ENCODE measurements at regions not wholly inside any gene's neighbourhood (a gene's known extent, or its start where the extent isn't known, plus 50 kb on each side); places are given as distances from the start of the nearest gene placed in this dataset.
"Not testable (repeated sequence)": the region's sequence is repeated elsewhere in the genome, so short reads cannot be mapped to it uniquely, and the experiment has no call there.

DNA sequence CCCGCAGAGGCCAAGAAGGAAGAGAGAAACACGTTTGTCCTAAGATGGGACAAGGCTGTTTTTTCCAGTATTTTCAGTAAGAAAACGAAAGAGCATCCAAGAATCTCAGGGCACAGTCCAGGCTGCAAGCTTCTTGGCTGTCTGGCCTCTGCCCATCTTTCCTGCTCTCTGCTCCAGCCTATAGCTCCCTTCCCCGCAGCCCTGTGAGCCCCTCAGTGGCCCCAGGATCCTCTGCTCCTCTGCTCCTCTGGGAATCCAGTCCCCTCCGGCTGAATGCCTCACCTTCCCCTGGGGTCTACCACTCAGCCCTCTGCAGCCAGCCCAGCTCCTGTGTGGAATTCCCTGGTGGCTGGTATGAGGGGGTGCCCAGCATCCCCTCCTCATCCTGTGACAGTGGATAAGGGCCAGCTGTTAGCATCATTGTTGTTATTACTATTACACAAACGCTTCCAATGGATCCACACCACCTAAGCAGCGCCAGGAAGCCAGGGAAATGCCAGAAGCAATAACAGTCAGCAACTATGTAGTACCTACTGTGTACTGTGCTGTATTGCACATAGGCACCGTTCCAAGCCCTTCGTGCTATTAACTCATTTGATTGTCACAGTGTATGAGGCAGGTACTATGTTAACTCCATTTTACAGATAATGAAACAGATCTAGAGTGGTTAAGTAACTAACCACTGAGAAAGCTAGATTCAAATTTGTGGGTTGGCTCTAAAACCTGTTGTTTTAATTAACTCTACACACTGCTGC lies 60.3 kb upstream of the PTPN1 start:
- DNase-seq (ENCODE audit: low spot score) = no peak

DNA sequence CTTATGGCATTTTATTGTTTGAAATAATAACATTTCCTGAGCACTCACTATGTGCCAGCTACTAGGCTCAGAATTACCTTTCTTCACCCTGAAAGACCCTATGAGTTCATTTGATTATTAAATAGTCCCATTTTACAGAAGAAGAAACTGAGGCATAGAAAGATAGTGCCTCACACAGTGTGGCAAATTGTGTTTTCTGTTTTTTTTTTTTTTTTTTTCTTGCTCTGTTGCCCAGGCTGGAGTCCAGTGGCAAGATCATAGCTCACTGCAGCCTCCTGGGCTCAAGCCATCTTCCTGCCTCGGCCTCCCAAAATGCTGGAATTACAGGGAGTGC lies 59.7 kb upstream of the PTPN1 start:
- DNase-seq (ENCODE audit: low spot score) = no peak

DNA sequence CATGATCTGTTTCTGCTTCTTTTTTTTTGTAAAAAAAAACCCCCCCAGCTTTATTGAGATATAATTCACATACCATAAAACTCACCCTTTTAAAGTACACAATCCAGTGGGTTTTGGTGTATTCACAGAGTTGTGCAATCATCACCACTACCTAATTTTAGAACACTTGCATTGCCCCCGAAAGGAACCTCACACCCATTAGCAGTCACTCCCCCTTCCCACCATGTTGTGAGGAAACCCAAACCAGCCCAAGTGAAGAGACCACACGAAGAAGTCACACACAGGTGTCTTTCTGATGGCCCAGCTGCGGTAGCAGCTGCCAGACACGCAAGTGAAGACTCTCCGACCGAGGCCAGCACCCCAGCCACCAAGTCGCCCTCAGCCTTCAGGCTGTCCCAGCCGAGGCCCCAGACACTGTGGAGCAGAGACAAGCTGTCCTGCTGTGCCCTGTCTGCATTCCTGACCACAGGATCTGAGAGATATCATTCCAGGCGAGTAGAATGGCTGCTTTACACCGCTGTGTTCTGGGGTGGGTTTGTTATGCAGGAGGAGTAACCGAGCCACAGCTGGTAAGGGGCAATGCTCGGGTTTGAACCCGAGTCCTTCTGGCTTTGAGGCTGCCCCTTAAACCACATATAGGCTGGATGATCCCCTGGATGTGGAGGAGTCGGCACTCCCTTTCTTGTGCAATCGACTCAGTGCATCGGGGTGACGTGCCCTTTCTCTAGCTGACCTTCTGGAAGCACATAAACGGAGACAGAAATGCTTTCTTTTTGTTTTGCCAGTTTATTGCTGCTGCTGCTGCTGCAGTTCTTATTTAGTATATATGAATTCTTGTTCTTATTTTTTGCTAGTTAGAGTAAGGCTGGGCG lies 59.1 kb upstream of the PTPN1 start:
- peak; percentile 89 for DNase-seq (ENCODE audit: low spot score)

DNA sequence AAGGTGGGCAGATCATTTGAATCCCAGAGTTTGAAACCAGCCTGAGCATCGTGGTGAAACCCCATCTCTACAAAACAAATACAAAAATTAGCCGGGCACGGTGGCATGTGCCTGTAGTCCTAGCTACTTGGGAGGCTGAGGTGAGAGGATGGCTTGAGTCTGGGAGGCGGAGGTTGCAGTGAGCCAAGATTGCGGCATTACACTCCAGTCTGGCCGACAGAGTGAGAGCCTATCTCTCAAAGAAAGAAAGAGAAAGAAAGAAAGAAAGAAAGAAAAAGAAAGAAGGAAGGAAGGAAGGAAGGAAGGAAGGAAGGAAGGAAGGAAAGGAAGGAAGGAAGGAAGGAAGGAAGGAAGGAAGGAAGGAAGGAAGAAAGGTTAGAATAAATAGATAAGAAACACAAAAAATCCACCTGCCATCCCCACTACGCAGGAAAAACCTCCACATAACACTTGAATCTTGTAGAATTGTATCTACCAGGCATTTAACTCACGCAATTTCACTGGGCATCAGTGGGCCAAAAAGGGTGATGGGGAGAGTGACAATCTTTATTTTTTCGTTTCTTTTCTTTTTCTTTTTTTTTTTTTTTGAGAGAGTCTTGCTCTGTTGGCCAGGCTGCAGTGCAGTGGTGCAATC lies 58.3 kb upstream of the PTPN1 start:
- not testable (repeated sequence) for DNase-seq (ENCODE audit: low spot score)

DNA sequence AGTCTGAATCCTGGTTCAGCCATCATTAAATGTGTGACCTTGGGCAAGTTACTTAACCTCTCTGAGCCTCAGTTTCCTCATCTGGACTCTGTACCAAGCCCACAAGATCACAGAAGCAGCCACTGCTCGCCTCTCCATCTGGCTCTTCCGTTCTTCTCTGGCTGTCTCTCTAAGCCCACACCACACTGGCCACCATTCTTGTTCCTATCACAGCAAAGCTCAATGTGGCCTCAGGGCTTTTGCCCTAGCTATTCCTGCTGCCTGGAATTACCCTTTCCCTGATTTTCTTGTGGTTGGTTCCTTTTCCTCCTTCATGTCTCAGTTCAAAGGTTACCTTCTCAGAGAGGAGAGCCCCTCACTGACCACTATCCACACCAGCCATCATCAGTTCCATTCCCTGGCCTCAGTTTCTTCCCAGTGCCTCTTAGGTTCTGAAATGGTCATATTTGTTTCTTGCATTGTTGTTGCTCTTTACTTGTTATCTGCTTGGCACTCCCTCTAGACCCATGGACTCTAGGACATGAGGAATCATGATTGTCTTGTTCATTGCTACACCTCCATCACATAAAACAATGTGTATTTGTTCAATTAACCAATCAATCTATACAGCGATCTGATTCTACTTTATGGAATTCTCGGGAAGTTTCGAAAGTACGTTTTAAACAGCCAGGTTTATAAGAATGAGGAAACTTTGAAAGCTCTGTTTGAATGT lies 56.5 kb upstream of the PTPN1 start:
- no peak for DNase-seq (ENCODE audit: low spot score)

DNA sequence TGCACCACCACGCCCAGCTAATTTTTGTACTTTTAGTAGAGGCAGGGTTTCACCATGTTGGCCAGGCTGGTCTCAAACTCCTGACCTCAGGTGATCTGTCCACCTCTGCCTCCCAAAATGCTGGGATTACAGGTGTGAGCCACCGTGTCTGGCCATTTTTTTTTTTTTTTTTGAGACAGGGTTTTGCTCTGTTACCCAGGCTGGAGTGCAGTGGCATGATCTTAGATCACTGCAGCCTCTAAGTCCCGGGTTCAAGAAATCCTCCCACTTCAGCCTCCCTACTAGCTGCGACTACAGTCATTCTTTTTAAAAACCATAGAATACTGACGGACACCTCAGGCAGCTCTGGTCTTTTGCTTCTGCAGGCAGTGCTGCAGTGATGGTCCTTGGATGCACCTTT lies 54.9 kb upstream of the PTPN1 start:
- not testable (repeated sequence) for DNase-seq (ENCODE audit: low spot score)

DNA sequence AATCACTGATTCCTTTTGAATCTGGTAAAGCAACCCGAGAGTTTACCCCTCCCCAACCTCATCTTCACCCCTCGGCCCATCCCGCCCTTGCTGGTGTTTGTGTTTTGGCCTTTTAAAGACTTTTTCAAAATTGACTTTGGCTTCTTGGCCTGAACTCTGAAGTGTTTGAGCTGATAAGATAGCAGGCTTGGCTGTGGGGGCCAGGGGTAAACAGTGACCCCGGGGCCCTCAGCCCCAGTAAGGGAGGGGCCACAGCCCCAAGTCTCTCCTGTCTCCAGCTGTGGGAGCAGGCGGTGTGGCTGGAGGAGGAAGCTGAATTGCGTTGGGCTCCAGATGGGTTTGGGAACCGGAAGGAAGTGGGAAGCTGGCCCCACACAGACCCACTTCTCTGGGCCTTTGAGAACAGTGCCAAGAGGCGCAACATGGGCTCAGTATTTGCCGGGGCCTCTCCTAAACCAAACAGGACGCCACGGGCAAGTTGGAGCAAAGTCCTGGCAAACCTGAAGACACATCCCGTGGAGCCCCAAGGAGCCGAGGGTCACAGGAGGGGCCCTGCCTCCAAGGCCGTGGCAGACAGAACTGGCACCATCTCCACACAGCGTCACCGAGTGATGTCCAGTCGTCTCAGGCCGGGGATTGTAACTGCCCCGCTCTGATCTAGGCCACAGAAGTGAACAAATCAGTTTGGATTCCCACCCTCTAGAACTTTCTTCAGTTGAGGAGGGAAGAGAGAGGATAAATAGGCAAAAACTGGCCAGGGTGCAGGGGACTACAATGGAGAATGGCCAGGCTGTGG lies 54.3 kb upstream of the PTPN1 start:
- DNase-seq (ENCODE audit: low spot score) = no peak

DNA sequence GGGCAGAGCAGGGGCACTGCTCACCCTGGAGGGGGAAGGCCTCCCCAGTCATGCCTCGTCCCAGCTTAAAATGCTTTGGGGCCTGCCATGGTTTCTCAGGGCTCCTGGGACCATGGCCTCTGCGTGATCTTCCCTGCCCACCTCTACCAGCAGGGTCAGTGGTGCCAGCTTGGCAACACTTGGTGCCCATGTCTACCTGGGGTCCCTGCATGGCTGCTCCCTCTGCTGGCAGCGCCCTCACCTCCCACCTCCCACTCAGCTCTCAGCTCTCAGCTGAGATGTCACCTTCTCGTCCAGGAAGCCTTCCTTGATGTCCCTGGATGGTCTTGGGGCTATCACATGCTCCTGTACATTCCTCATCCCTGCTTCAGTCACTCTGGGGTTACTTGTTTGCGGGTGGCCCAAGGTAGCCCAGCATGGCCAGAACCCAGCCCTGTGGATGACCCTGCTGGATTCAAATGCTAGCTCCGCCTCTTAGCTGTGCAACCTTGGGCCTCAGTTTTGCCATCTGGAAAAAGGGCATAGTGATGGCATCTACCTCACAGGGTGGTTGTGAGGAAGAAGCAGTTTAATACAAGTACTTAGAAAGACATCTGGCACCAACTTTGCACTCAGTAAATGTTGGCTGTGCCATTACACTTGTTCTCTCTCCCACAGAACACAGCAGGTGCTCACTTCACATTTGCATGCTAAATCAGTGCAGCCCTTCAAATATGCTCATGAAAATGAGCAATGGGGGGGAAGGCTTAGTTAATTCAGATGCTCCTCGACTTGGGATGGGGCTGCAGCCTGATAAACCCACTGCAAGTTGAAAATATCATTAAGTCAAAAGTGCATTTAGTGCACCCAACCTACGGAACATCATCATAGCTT lies 53.5 kb upstream of the PTPN1 start:
- peak; percentile 42 for DNase-seq (ENCODE audit: low spot score)

DNA sequence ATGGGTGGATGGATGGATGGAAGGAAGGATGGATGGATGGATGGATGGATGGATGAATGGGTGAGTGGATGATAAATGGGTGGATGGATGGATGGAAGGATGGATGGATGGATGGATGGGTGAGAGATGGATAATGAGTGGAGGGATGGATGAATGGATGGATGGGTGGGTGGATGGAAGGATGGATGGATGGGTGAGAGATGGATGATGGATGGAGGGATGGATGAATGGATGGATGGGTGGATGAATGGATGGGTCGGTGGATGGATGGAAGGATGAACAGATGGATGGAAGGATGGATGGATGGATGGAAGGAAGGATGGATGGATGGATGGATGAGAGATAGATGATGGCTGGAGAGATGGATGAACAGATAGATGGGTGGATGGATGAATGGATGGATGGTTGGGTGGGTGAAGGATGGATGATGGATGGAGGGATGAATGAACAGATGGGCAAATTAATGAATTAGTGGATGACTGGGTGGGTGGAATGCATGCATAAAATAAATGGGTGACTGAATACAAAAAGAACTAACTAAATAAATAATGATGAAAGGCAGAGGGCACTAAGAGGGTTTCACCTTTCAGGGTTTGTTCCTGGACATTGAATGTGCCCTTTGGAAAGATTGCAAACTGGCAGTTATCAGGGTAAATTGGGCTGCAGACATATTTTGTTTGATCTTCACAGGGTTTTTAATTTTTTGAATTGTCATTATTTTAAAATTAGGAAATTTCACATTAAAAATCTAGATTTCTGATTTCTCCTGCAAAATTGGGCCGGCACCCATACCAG lies 50.9 kb upstream of the PTPN1 start:
- no peak for DNase-seq (ENCODE audit: low spot score)

DNA sequence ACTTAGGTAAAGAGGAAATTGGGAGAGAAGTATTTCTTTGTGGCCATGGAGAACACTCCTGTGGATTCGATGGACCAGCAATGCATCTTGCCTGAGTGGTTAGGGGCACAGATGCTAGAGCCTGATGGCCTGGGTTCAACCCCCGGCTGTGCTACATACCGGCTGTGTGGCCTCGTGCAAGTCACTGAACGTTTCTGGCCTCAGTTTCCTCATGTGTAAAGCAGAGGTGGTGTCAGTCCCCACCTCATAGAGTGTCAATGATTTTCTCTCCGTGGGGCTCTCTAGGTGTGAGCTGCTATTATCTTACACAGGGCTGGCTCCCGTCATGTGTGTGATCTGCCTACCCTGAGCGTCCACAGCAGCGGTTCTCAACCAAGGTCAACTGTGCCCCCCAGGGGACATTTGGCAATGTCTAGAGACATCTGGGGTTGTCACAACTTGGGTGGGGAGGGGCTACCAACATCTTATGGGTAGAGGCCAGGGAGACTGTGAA lies 50.0 kb upstream of the PTPN1 start:
- DNase-seq (ENCODE audit: low spot score) = no peak

Data from NAMALWA (cell line).